ENCODE measurements at regions not wholly inside any gene's neighbourhood (a gene's known extent, or its start where the extent isn't known, plus 50 kb on each side); places are given as distances from the start of the nearest gene placed in this dataset.

DNA sequence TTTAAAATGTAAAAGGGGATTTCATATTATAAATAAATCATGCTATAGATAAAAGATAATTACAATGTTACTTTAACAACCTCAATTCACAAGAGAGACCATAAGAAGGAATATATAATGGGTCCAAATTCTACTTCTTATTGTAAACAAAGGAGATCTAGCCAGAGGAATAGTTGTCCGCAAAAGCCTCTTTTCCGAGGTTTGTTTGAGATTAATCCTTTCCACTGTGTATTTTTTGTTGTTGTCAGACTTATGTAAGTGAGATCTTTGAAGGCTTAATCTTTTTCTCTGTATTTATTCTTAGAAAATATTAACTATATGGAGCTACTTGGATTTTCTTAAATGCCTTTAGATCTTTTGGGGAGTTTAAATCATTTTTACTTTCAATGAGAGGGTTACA is 1299.3 kb upstream of the WWC1 start:
- Histone ChIP-seq H3K4me1 (ENCODE audit: insufficient read depth, low read length) (no peaks in the 10 kb centered on the region), H3K4me2 (ENCODE audit: low read depth, low read length) (no peak overlapping the region), H3K36me3 (replicated peaks in 1 of 2; ENCODE audit: control insufficient read depth in 1 of 2, insufficient read depth in 2 of 2, low read length in 2 of 2) (no peaks in the 10 kb centered on the region), H3K27me3 (ENCODE audit: control insufficient read depth in 1 of 2, insufficient read depth in 2 of 2, low read length in 2 of 2) (no peaks in the 10 kb centered on the region), H2AFZ (ENCODE audit: low read length) (no peak overlapping the region), H3K79me2 (ENCODE audit: insufficient read depth, low read length) (no peaks in the 10 kb centered on the region), H3K4me3 (replicated peaks in 1 of 3; ENCODE audit: insufficient read depth in 1 of 3, low read depth in 2 of 3, low read length in 3 of 3) (no peak overlapping the region), H4K20me1 (ENCODE audit: insufficient read depth, low read length) (no peaks in the 10 kb centered on the region), H3K9ac (ENCODE audit: insufficient read depth, low read depth, low read length) (no peak overlapping the region), H3K27ac (ENCODE audit: extremely low read length, insufficient read depth, low read length) (no peak overlapping the region), H3K9me3 (ENCODE audit: low read length) (no peaks in the 10 kb centered on the region)
- 0% methylated on average over 2 of the region's 2 CpGs for WGBS (ENCODE audit: low lambda C conversion rate)
- no TSS peak for BruUV-seq (replicated peaks)
- ChIA-PET CTCF (ENCODE audit: low intra/inter-chr PET ratio, low total read pairs) (no interaction called here), POLR2A (no interaction called here)
- DNase-seq (ENCODE audit: low spot score) (no peak), FAIRE-seq (no peak), ATAC-seq (no peak)
- intact Hi-C loops (cut with micrococcal nuclease; ENCODE audit: unreplicated experiment) (no loop called here), in situ Hi-C loops (cut with HindIII; ENCODE audit: extremely low pct_ligation_motif_present, low pct_unique_long_range_greater_than_20kb) (no loop called here)
- no peak for TF ChIP-seq ZNF841 (CRISPR knock-in tag; IDR thresholded peaks at IDR 0.05; ENCODE audit: borderline replicate concordance)
- no peak for TF ChIP-seq SUZ12 (IDR thresholded peaks at IDR 0.05; ENCODE audit: low read depth, low read length)
- TF ChIP-seq, protein P1, sequence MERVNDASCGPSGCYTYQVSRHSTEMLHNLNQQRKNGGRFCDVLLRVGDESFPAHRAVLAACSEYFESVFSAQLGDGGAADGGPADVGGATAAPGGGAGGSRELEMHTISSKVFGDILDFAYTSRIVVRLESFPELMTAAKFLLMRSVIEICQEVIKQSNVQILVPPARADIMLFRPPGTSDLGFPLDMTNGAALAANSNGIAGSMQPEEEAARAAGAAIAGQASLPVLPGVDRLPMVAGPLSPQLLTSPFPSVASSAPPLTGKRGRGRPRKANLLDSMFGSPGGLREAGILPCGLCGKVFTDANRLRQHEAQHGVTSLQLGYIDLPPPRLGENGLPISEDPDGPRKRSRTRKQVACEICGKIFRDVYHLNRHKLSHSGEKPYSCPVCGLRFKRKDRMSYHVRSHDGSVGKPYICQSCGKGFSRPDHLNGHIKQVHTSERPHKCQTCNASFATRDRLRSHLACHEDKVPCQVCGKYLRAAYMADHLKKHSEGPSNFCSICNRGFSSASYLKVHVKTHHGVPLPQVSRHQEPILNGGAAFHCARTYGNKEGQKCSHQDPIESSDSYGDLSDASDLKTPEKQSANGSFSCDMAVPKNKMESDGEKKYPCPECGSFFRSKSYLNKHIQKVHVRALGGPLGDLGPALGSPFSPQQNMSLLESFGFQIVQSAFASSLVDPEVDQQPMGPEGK (CRISPR knock-in tag; IDR thresholded peaks at IDR 0.05), result no peak
- TF ChIP-seq ZNF331 (CRISPR knock-in tag; IDR thresholded peaks at IDR 0.05), result no peak
- no peak for TF ChIP-seq MYC (CRISPR knock-in tag; IDR thresholded peaks at IDR 0.05; ENCODE audit: borderline replicate concordance)
- TF ChIP-seq, protein P2, sequence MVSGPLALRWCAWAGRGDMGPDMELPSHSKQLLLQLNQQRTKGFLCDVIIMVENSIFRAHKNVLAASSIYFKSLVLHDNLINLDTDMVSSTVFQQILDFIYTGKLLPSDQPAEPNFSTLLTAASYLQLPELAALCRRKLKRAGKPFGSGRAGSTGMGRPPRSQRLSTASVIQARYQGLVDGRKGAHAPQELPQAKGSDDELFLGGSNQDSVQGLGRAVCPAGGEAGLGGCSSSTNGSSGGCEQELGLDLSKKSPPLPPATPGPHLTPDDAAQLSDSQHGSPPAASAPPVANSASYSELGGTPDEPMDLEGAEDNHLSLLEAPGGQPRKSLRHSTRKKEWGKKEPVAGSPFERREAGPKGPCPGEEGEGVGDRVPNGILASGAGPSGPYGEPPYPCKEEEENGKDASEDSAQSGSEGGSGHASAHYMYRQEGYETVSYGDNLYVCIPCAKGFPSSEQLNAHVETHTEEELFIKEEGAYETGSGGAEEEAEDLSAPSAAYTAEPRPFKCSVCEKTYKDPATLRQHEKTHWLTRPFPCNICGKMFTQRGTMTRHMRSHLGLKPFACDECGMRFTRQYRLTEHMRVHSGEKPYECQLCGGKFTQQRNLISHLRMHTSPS (CRISPR knock-in tag; IDR thresholded peaks at IDR 0.05; ENCODE audit: low read depth), result no peak
- TF ChIP-seq SKI (IDR thresholded peaks at IDR 0.05; ENCODE audit: partially characterized antibody), result no peak
- no peak for TF ChIP-seq MYNN (CRISPR knock-in tag; IDR thresholded peaks at IDR 0.05; ENCODE audit: low read depth)
- TF ChIP-seq, protein P3, sequence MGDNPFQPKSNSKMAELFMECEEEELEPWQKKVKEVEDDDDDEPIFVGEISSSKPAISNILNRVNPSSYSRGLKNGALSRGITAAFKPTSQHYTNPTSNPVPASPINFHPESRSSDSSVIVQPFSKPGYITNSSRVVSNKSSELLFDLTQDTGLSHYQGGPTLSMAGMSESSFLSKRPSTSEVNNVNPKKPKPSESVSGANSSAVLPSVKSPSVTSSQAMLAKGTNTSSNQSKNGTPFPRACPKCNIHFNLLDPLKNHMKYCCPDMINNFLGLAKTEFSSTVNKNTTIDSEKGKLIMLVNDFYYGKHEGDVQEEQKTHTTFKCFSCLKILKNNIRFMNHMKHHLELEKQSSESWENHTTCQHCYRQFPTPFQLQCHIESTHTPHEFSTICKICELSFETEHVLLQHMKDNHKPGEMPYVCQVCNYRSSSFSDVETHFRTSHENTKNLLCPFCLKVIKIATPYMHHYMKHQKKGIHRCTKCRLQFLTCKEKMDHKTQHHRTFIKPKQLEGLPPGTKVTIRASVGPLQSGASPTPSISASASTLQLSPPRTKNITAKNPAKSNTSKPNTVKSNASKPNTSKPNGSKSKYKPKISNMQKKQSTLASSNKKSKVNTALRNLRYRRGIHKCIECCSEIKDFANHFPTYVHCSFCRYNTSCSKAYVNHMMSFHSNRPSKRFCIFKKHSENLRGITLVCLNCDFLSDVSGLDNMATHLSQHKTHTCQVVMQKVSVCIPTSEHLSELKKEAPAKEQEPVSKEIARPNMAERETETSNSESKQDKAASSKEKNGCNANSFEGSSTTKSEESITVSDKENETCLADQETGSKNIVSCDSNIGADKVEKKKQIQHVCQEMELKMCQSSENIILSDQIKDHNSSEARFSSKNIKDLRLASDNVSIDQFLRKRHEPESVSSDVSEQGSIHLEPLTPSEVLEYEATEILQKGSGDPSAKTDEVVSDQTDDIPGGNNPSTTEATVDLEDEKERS (CRISPR knock-in tag; IDR thresholded peaks at IDR 0.05), result no peak
